ENCODE measurements at regions not wholly inside any gene's neighbourhood (a gene's known extent, or its start where the extent isn't known, plus 50 kb on each side); places are given as distances from the start of the nearest gene placed in this dataset.

GRCh38 chr4:151530783-151531182, 121.8 kb downstream of the FHIP1A start:
- no peaks in the 10 kb centered on the region for H3K4me1 ChIP-seq (replicated peaks in 1 of 2; ENCODE audit: control insufficient read depth in 2 of 2, insufficient read depth in 2 of 2, low read length in 2 of 2)
- no peak overlapping the region for H3K4me2 ChIP-seq (ENCODE audit: insufficient read depth, low read length)
- no peak for FAIRE-seq
- no peak overlapping the region for H3K9ac ChIP-seq (ENCODE audit: insufficient read depth in 1 of 2, low read depth in 2 of 2, low read length in 2 of 2)
- H2AFZ ChIP-seq (ENCODE audit: low read depth, low read length): no peak overlapping the region
- H3K4me3 ChIP-seq: no peak overlapping the region
- ATAC-seq: no peak
- intact Hi-C loops (cut with micrococcal nuclease) (no loop called here), in situ Hi-C loops (cut with MboI) (no loop called here)
- ChIA-PET POLR2A (no interaction called here), CTCF (ENCODE audit: low intra/inter-chr PET ratio) (interaction anchor here (1.0 kb wide), 1 partner anchor 75 kb away, joined by 3 read pairs; no protein-coding TSS in a partner anchor)
- H3K27ac ChIP-seq (ENCODE audit: extremely low read depth, low read depth, low read length): no peak overlapping the region
- DNase-seq (ENCODE audit: extremely low read depth in 1 of 4, low spot score in 3 of 4): peak in 3 of 4 experiments; percentile 1 to 9 (median 9)
- 0% methylated on average over 1 of the region's 1 CpG for WGBS (ENCODE audit: insufficient coverage, low coverage, missing lambda C conversion rate)
- no peaks in the 10 kb centered on the region for H3K79me2 ChIP-seq (ENCODE audit: control insufficient read depth, insufficient read depth, low read length)
- no TSS peak for BruUV-seq (replicated peaks)
- no peaks in the 10 kb centered on the region for H3K36me3 ChIP-seq (ENCODE audit: control insufficient read depth, insufficient read depth, low read length)
- H3K9me1 ChIP-seq (ENCODE audit: control insufficient read depth, insufficient read depth, low read length): no peaks in the 10 kb centered on the region
- H4K20me1 ChIP-seq (replicated peaks; ENCODE audit: control insufficient read depth, insufficient read depth, low read length): no peaks in the 10 kb centered on the region
- H3K9me3 ChIP-seq (replicated peaks; ENCODE audit: control insufficient read depth, insufficient read depth, low read depth, low read length): no peaks in the 10 kb centered on the region
- H3K27me3 ChIP-seq (ENCODE audit: control insufficient read depth in 2 of 2, insufficient read depth in 2 of 2, low read length in 2 of 2): no peaks in the 10 kb centered on the region
- TF ChIP-seq, protein P1, sequence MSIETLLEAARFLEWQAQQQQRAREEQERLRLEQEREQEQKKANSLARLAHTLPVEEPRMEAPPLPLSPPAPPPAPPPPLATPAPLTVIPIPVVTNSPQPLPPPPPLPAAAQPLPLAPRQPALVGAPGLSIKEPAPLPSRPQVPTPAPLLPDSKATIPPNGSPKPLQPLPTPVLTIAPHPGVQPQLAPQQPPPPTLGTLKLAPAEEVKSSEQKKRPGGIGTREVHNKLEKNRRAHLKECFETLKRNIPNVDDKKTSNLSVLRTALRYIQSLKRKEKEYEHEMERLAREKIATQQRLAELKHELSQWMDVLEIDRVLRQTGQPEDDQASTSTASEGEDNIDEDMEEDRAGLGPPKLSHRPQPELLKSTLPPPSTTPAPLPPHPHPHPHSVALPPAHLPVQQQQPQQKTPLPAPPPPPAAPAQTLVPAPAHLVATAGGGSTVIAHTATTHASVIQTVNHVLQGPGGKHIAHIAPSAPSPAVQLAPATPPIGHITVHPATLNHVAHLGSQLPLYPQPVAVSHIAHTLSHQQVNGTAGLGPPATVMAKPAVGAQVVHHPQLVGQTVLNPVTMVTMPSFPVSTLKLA (conservative IDR thresholded peaks at IDR 0.05): no peak
- no peak for TF ChIP-seq GTF3C2 (IDR thresholded peaks at IDR 0.05; ENCODE audit: borderline replicate concordance, extremely low read depth, insufficient read length)
- TF ChIP-seq, protein P2, sequence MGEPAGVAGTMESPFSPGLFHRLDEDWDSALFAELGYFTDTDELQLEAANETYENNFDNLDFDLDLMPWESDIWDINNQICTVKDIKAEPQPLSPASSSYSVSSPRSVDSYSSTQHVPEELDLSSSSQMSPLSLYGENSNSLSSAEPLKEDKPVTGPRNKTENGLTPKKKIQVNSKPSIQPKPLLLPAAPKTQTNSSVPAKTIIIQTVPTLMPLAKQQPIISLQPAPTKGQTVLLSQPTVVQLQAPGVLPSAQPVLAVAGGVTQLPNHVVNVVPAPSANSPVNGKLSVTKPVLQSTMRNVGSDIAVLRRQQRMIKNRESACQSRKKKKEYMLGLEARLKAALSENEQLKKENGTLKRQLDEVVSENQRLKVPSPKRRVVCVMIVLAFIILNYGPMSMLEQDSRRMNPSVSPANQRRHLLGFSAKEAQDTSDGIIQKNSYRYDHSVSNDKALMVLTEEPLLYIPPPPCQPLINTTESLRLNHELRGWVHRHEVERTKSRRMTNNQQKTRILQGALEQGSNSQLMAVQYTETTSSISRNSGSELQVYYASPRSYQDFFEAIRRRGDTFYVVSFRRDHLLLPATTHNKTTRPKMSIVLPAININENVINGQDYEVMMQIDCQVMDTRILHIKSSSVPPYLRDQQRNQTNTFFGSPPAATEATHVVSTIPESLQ (CRISPR knock-in tag; IDR thresholded peaks at IDR 0.05): no peak
- no peak for TF ChIP-seq PREB (CRISPR knock-in tag; IDR thresholded peaks at IDR 0.05)
- no peak for TF ChIP-seq ZNF175 (CRISPR knock-in tag; IDR thresholded peaks at IDR 0.05; ENCODE audit: low read depth)
- TF ChIP-seq CTCF (IDR thresholded peaks at IDR 0.05 in 2 of 3, conservative IDR thresholded peaks at IDR 0.05 in 1 of 3; ENCODE audit: insufficient read depth in 2 of 3, low read depth in 1 of 3, low read length in 3 of 3): peak; percentile 16 to 44 (median 43); a peak in 4 of 6 replicates
- TF ChIP-seq PURB (CRISPR knock-in tag; IDR thresholded peaks at IDR 0.05; ENCODE audit: low read depth): no peak
- no peak for TF ChIP-seq CREB1 (IDR thresholded peaks at IDR 0.05)
- TF ChIP-seq CREB1 (CRISPR knock-in tag; IDR thresholded peaks at IDR 0.05): no peak
- no peak for TF ChIP-seq SREBF2 (CRISPR knock-in tag; IDR thresholded peaks at IDR 0.05)
- no peak for TF ChIP-seq KAT2B (IDR thresholded peaks at IDR 0.05; ENCODE audit: low read depth, low read length)
